GM18520 (cell line): ENCODE measurements at regions not wholly inside any gene's neighbourhood (a gene's known extent, or its start where the extent isn't known, plus 50 kb on each side); places are given as distances from the start of the nearest gene placed in this dataset.

ENCODE experiments used
- ATAC-seq: cut with Tn5 transposase; IDR thresholded peaks from one replicate; pipeline ENCODE4 v1.9.1; 2021; ENCODE audit not compliant: unreplicated experiment

DNA sequence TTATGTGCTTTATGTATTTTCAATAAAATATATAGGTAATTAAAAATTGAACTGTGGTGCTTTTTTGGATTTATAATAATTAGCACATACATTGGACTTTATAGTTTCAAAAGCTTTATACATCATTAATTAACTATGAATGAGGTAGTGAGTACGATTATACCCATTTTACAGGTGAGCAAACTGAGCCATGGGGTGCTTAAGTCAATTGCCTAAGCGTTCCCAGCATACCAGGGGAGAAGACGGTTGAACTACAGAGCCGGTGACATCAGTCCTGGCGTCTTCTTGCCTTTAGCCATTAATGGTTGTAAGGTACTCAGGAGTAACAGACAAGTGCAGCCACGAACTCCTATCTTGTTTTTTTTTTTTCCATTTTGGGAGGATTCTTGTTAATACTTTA, 172.8 kb downstream of the GATA3 start:
- no peak for ATAC-seq

GRCh38 chr10:8229153-8229552, 174.7 kb downstream of the GATA3 start:
- ATAC-seq, result no peak

DNA sequence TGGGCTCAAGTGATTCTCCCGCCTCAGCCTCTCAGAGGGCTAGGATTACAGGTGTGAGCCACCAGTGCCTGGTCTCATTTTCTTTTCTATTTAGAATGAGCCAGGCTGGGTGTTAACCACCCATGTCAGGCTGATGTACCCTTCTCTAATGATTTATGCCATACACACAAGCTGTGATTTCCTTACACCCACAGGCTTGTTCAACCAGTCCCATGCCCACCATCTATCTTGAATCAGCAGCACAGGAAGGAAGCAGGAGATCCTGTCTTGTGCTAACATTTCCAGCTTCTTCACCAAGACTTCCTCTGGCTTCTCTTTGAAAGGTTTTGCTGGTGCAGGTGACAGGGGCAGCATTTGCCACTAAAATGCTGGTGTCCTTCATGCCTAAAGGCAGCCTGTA, 176.4 kb downstream of the GATA3 start:
- ATAC-seq, result no peak

- no peak for ATAC-seq
Observed at GRCh38 chr10:8233049-8233448, 178.6 kb downstream of the GATA3 start.

- no peak for ATAC-seq
Observed at GRCh38 chr10:8233832-8234259, 179.4 kb downstream of the GATA3 start.

DNA sequence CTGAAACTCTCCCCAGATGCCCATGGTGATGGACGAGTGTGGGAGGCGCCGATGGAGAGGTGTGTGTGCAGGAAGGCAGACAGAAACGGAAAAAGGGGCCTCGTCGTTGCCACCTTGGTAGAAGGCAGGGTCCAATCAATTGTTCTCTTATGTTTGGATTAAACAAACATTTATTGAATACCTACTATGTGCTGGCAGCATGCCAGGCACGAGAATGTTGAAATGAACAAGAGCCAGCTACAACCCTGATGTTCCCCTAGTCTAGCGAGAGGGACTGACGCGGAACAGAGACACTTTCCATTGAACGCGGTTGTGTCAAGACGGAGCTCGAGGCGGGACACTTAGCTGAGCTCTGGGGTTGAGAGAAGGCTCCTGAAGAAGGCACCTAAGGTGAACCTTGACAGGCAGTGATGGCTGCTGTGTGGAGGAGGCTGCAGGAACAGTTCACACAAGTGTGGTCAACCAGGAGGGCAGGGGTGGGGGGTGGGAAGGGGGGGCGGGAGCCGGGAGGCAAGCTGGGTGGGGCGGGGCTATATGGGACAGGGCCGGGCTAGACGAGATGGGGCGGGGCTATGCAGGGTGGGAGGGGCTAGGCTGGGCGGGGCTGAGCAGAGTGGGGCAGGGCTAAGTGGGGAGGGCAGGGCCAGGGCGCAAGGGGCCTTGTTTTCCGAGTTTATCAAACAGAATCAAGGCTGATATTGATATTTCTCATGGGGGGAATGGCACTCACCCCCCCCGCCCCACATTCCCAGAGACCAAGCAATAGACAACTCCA, 181.0 kb downstream of the GATA3 start:
- no peak for ATAC-seq

DNA sequence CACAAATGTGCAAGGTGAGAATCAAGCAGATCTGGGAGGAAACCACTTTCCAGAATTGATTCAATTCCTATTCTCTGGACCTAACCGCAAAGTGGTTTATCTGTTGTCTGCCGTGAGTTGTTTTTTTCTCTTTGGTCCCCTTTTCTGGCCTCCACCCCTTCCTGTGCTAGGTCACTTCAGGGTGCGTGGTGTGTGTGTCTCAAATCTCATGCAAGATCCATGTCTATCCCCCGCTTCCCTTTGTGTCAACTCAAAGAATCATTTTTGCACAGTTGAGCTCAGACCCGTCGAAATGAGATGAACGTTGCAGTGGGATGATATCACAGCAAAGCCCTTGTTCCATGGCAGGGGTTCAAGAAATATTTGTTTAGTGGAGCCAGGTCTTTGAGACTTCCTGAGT, 184.5 kb downstream of the GATA3 start:
- ATAC-seq, result no peak

DNA sequence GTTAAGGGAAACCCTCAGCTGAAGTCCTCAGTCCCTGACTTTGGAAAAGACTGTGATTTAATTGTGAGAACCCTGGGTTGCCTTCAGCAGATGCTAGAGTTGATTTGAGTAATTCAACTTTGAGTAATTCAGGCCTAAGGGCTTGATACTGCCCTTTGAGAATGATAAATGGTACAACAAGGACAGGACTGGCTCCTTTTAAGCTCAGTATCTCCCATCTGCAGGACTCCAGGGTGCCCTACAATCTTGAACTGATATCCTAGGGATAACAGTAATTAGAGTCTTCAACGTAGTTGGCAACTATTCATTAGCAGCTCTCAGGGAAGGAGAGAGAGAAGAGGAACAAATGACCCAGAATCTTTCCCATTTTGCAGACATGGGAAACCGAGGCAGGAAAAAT, 186.4 kb downstream of the GATA3 start:
- ATAC-seq, result no peak

DNA sequence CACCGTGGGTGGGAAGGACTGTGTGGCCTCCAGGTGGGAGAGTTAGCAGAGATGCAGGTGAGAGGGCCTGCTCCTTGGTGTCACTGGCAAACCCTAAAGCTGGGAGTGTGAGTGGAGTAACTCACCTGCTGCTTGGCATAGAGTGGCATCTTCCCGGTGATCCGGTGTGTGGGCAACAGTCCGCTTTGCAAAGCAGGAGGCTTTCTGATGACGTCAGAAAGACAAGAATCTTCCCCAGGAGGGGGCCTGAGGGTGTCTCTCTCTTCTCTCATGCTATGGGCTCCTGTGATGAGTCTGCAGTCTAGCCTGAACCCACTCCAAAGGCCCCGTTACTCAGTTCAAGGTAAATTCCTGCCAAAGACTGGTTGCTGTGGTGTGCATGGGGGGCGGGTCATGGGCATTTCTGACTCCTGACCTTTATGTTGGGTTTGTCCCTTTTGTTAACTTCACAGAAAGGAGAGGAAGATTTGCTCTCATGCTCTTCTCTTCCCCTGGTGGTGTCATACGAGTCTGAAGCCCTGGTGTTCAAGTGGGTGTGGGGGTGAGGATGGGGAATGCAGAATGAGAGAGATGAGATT, 187.9 kb downstream of the GATA3 start:
- ATAC-seq, result no peak

DNA sequence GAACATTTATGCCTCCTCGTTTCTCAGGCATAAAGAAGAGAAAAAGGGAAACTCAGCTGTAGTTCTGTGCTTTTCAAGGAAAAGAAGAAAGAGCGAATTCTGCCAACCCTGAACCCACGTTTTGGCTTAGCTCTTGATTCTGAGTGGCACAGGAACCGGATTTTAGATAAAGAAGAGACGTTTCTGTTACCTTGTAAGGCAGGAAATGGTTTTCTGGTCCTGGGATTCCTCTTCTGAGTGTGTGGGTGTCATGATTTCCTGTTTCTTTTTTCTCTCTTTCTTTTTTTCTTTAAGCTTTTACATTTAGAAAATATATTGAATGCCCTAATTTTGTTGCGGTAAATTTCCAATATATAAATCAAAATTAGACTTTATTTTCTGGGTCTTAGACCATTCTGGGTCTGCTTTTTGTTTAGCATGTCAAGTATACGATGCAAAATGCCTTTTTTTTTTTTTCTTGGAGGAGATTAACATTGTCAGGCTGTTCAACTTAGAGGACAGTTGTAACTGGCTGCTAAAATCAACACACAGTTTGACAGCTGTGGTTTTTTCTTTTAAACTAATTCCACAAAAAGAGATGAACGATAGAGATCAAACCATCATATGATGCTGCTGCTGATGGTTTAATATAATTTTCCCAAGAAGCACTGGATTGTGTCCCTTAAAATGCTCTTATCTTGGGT, 190.8 kb downstream of the GATA3 start:
- ATAC-seq, result no peak

DNA sequence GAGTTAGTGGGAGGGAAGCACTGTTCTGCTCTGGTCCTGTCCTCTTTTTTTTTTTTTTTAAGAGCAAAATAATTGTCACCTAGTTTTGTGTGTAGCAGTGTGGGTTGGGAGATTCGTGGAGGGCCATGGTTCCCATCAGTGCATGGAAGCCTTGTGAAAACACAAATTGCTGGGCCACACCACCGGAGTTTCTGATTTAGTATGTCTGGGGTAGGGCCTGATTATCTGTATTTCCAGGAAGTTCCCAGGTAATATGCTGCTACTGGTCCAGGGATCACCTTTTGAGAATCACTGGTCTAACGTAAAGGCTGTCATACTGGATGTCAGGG, 191.3 kb downstream of the GATA3 start:
- ATAC-seq, result no peak

DNA sequence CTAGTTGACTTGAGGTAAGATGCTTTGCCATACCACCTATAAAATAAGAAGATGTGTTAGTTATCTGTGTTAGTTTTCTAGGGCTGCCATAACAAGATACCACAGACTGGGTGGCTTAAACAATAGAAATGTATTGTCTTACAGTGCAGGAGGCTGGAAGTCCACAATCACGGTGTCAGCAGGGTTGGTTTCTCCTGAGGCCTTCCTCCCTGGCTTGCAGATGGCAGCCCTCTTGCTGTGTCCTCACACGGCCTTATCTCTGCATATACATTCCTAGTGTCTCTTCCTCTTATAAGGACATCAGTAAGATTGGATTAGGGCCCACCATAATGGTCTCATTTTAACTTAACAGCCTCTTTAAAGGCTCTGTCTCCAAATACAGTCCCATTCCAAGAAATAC, 192.1 kb downstream of the GATA3 start:
- no peak for ATAC-seq

- no peak for ATAC-seq
Observed at GRCh38 chr10:8247191-8247590, 192.7 kb downstream of the GATA3 start.

GRCh38 chr10:8248868-8249267, 194.4 kb downstream of the GATA3 start:
- no peak for ATAC-seq

DNA sequence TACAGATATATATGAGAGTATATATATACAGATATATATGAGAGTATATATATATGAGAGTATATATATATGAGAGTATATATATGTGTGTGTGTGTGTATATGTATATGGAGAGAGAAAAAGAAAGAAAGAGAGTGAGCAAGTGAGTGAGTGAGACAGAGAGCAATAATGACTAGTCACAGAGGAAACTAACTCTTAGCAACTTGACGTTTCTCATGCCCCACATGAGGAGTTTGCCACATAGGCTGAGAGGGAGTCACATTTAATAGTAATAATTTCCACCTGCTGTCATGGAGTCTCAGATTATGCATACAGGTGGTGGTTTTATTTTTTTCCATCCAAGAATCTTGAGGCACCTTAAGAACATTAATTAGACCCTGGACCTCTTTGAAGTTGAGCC, 199.9 kb downstream of the GATA3 start:
- ATAC-seq, result no peak

- no peak for ATAC-seq
Observed at GRCh38 chr10:8255301-8255700, 200.8 kb downstream of the GATA3 start.

DNA sequence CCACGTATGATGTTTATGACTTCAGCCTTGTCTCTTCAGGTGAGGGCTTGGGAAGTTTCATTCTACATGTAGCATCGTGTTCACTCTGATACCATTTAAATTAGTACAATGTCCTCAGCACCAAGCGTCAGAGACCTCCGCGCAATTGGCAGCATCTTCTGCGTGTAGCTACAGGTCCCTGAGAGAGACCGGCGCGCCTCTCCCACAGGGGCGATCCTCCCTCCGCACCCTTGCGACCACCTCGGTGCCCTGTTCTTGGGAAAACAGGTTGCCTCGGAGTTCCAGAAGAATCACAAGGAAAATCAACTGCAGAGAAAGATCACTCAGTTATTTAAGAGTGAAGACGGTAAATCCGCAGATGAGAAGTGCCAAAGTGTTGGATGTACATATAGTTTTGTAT, 206.2 kb downstream of the GATA3 start:
- ATAC-seq, result no peak

GRCh38 chr10:8262317-8262716, 207.8 kb downstream of the GATA3 start:
- no peak for ATAC-seq

GRCh38 chr10:8269976-8270375, 215.5 kb downstream of the GATA3 start:
- ATAC-seq, result no peak

GRCh38 chr10:8272794-8273425, 218.4 kb downstream of the GATA3 start:
- no peak for ATAC-seq

DNA sequence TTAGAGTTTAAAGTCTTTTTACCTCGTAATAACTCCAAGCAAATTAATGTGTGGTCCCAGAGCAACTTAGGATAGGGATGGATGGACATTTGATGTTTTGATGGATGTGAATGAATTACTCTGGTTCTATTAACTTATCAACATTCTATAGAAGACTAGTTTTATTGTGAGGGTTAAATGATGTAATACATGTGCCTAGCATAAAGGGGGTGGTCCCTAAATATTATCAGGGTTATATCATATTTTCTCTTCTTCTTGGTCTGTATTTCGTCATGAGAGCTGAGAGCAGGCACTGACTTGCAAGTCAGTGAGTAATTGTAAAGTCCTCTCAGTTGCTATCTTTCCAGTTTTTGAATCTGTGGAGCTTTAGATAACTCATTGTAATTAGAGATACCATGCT, 219.3 kb downstream of the GATA3 start:
- no peak for ATAC-seq

- no peak for ATAC-seq
Observed at GRCh38 chr10:8275911-8276310, 221.4 kb downstream of the GATA3 start.
